Tibial nerve (tissue), 3 donors: ENCODE measurements at regions not wholly inside any gene's neighbourhood (a gene's known extent, or its start where the extent isn't known, plus 50 kb on each side); places are given as distances from the start of the nearest gene placed in this dataset.

Experiments
- CTCF ChIP-seq, 5 experiments: fragments of 200-600 bp in 3 of 5; fragments of 450-650 bp in 2 of 5; sonication (generic) in 3 of 5; IDR thresholded peaks; one replicate each; pipeline ENCODE4 v1.5.1; 2016 to 2019; ENCODE audit warnings: antibody characterized with exemption in 5 of 5, mild to moderate bottlenecking in 3 of 5, moderate library complexity in 2 of 5
- POLR2A ChIP-seq, 2 donors: fragments of 450-650 bp; IDR thresholded peaks; one replicate each; pipeline ENCODE4 v1.6.1; 2017; ENCODE audit warnings: antibody characterized with exemption in 2 of 2, mild to moderate bottlenecking in 2 of 2, moderate library complexity in 2 of 2

- no peak for TF ChIP-seq CTCF (IDR thresholded peaks at IDR 0.05)
- no peak for TF ChIP-seq POLR2A (IDR thresholded peaks at IDR 0.05)
Observed at GRCh38 chr19:29021232-29021916, 191.6 kb downstream of the UQCRFS1 start.
